HG03442 (cell line): ENCODE measurements at regions not wholly inside any gene's neighbourhood (a gene's known extent, or its start where the extent isn't known, plus 50 kb on each side); places are given as distances from the start of the nearest gene placed in this dataset.
"Not testable (repeated sequence)": the region's sequence is repeated elsewhere in the genome, so short reads cannot be mapped to it uniquely, and the experiment has no call there.

ENCODE experiments used
- ATAC-seq: cut with Tn5 transposase; IDR thresholded peaks from one replicate; pipeline ENCODE4 v1.9.1; 2021; ENCODE audit warnings: mild to moderate bottlenecking, moderate library complexity; ENCODE audit not compliant: unreplicated experiment

DNA sequence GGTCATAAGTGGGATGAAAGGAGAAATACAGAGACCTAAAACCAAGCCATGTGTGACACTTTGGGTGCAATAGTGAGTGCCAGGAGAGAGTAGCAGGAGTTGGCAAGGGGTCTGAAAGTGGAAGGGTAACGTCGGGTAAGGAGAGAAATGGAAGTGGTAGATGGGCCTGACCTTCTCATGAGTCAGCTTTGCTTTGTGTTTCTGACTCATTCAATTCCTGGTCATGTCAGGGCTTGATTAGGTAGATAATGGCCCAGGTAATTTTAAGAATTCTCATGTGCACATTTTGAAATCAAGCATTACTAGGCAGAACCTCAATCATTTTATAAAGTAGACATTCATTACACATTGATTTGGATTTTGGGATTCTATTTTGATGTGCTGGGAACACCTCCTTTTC lies 262.5 kb downstream of the SOX2 start:
- peak; percentile 53 for ATAC-seq

DNA sequence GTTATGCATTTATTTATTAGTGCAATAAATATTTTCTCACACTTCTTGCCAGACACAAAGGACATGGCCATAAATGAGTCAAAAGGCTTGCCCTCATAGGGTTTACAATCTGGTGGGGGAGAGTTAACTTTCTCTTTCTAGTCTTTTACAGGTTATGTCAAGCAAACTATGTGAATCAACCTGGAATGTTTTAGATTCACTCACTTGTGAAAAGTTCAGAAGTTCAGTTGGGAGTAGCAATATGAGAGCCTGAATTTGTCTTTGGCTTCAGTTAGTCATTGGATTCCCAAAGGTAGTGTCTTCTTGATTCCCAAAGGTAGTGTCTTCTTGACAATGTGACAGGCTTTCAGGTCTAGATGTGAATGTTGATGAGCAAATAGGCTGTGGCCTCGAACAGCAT lies 264.8 kb downstream of the SOX2 start:
- ATAC-seq: no peak

DNA sequence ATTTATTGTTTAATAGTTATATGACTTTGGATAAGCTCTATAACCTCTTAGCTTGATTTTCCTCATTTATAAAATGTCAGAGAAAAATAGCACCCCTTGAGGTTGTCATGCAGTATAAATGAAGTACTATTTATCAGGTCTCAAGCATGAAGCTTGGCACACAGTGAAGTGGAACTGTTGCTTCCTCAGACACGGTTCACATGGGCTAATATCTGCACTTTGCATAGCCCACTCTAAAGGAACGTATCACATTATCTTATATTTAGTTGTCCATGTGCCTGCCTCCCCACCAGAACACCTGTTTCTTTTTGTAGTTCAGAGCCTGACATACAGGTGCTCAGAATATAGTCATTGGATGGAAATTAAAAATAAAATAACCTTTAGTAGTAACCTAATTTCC lies 273.7 kb downstream of the SOX2 start:
- no peak for ATAC-seq

DNA sequence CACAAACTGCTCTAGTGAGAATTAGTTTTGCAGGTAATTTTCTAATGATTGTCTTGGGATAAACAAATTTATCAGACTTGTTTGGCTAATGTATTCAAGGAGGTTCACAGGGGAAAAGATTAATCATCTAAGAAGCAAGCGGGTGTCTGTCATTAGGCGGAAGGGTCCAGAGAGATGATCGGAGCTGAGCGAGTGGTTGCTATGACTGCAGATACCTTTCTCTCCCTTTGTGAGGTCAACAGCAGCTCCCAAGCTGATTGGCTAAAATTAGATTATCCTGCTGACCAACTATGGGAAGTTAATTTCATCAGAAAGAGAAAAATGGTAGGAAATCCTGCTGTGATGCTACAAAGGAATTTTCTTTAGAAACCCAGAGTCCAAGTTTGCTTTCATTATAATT lies 276.0 kb downstream of the SOX2 start:
- ATAC-seq: no peak

DNA sequence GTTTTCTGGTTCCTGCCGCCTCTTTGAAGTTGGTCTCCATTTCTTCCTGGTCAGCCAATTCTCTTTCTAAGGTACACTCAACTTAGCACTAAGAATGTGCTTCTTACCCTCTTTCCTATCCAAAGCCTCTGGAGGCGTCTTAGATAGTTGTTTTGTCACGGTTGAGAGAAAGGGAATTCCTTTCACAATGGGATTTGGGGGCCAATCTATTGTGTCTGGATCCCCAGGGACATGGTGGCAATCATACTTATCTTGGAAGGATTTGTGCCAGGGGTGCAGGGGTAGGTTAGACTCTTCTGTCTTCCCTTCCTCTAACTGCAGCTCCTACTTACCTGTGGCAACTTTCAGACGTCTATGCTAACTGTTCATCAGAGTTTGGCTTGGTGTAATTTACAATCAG lies 287.1 kb downstream of the SOX2 start:
- ATAC-seq: no peak

DNA sequence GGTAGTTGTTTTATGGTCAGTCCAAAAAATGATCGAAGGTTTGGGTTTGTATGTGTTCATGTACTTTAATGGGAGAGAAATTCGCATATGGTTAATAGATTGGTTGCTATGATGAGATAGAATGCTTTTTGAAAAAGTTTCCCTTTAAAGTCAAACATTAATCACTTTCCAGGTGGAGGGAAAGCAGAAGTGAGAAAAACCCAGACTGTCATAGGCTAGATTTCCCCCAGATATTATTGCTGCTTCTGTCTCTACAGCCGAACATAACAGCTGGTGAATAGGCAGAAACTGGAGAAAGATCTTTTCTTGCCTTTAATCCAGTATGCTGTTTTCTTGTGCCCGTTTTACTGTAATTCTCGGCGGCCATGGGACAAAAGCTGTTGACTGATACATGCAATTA lies 287.6 kb downstream of the SOX2 start:
- peak; percentile 71 for ATAC-seq

DNA sequence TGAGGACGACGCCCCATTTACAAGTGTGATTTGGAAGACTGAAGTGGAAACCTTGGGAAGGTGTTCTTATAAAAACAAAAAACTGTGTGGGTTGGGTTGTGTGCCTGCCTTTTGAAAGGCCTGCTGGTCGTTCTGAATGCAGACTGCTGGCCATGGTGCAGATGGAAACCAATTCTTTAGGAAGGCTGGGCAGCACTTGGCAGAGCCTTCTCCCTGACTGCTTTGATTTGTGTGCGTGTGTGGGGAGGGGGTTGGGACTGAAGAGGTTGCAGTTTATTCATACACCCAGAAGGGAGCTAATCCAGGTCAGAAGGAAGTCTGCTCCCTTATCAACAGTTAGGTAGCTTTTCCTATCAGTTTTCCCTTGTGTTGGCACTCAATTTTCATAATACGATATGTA lies 288.7 kb downstream of the SOX2 start:
- ATAC-seq: no peak

DNA sequence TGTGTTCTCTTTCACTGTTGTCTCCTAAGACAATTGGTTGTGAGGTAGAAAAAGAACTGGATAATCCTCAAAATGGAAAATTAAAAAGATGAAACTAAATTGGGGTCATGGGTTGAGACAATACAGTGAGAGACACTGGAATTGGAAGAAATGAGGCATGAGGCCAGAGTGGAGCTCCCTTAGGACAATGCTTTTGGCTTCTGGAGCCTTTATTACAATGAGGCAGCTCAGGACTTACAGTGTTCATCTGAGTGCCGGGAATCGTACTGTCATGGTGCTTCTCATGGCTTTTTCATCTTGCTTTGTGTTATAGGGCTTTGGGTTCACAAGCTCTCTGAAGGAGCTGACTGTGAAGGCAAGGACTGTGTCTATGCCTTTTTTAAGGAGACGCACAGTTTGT lies 293.5 kb downstream of the SOX2 start:
- no peak for ATAC-seq

DNA sequence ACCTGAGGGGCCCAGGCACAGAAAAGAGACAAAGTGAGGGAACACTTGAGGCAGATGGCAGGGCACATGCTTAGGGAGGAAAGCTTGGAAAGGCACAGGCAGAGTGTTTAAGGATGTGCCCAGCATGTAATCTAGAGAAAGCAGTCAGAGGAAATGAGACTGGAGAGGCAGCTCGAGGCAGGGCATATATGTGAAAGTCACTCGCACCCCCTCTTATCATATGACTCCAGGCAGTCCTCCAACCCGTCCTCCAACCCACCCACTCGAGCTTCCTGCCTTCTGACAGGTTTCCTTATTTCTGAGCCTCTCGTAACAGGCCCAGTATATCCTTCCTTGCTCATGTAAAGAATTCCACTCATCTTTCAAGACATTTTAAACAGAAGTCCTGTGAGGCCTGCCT lies 294.0 kb downstream of the SOX2 start:
- no peak for ATAC-seq

DNA sequence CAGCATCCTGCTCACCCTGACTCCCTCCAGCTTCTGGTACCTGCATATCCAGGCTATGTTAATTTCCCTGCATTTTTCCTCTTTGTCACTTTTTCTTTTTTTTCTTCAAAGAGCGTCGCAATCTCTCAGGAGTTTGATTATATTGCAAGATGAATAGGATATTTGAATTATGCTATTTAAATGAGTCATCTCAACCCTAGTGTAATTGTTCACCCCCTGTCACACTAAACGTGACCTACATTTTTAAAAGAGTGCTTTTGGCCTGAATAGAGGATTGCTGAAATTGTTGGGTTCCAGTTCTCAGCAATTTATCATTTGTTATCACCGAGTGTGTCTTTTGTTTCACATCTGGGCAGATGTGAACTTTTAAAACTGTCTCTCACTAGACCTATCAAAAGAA lies 294.7 kb downstream of the SOX2 start:
- ATAC-seq: no peak

DNA sequence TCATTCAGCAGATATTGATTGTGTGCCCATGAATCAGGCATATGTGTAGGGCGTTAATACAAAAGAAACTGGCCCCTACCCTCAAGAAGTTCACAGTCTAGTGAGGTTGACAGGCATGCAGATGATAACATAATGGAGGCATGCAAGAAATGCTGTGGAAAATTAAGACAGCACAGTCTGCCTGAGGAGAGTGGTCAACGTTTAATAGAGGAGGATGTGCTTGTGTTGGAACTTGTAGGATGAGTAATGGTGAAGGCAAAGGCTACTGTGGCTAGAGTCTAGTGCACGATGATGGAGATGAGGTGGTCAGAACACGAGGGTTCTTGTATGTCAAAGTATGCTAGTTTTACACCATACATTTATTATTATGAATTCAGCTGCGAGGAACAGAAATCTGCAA lies 295.7 kb downstream of the SOX2 start:
- ATAC-seq: no peak

DNA sequence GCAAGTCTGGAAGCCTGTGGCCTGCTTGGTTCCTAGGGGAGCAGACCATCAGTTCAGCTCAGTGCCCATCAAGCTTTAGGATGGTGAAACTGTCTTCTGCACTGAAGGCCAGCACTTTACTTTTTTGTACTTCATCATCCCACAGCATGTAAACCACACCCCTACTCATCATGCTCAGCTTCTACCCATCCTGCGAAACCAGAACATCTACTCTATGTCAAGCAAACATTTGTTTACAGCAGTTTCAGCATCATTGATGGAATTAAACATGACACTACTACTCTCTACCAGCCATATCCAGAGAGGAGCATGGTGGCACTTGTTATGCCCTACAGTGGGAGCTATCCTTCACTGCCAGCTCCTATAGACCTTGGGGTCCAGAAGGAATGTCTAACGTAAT lies 306.6 kb downstream of the SOX2 start:
- no peak for ATAC-seq

DNA sequence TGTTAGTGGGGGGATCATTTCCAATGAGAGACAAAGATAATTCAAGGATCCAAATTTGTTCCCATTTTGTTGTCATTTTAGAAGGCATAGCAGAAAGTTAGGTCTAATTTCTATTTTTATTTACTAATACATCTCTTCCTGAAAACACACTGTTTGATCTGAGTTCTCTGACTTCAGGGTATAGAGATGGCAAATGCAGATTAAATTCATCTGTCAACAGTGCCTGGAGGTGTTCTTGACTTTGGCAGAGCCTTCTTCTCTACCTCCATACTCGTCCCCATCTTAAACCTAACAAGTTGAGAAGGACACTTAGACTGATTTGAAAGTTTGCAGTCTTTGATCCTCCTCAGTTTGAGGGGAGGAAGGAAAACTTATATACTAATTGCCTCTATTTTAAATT lies 308.2 kb downstream of the SOX2 start:
- no peak for ATAC-seq

DNA sequence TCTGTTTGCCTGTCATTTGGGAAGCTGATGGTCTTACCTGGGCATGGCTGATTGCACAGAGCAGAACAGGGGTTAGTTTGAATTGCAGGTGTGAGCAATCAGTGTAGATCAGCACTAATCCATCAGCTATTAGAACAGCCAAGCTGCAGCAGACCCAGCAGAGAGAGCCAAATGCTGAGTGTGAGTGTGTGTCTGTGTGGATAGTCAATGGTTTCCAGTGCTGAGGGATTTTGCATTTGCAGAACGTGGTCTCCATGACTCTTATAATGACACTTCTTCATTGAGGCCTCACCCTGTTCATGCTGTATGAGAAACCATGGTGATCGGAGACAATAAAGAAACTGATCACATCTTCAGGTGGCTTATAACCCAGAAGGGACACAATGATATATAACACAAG lies 312.1 kb downstream of the SOX2 start:
- ATAC-seq: no peak

DNA sequence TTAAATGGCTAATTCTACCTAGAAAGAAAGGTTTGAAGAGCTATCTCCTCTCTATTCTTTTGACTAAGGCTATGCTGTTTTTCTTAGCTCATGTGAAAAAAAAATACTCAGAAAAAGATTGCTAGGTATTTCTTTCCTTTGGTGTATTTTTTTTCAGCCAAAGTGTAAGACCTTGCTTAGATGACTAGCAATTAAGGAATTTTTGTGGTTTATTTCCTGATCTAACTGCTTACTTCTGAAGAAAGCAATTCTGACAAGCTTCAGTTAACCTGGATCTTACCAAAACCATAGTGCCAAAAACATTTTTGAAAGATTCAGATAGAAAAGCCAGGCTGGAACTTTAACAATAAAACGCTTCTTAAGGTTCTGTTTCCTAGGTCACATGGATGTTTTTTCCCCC lies 315.6 kb downstream of the SOX2 start:
- no peak for ATAC-seq

DNA sequence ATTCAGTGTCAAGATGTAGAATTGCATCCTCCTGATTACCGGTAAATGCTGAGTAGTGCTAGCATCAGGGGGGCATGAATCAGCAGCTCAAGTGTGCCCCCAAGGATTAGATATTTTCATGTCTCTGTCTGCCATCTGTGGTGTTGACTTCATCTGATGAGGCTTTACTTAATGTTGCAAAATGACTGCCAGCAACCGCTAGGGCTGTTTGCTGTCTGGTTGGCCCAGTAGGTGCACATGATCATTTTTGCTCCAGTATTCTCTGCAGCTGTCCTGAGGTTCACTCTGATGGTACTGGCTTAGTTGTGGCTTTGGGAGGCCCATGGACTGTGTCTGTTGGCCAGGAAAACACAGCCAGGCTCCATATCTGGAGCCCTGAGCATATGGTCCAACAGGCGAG lies 316.4 kb downstream of the SOX2 start:
- no peak for ATAC-seq

DNA sequence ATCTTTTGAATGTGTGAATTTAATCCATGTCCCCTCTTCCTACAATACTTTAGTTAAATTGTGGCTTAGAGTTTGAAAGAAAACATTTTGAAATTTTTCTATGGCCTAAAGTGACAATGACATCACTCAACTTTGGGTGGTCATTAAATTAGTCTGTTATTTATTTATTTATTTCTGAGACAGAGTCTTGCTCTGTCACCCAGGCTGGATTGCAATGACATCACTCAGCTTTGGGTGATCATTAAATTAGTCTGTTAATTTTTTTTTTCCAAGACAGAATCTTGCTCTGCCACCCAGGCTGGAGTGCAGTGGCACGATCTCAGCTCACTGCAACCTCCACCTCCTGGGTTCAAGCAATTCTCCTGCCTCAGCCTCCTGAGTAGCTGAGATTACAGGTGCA lies 322.5 kb downstream of the SOX2 start:
- not testable (repeated sequence) for ATAC-seq

DNA sequence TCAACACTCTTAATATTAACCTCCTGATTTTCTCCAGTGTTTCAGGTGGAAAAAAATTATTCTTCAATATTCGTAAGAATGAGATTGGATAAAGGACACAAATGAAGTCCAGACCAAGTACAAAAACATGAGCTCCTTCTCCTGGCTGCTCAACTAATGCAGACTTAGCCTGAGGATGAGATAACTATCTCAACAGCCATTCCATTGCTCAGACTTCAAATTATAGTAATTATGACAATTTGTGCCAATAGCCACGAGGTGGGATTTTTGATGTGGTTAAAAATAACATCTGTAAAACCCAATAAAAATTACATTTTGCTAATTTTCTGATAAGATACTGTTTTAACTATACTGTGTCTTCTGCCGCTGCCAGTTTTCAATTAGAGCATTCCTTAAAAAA lies 323.6 kb downstream of the SOX2 start:
- no peak for ATAC-seq

DNA sequence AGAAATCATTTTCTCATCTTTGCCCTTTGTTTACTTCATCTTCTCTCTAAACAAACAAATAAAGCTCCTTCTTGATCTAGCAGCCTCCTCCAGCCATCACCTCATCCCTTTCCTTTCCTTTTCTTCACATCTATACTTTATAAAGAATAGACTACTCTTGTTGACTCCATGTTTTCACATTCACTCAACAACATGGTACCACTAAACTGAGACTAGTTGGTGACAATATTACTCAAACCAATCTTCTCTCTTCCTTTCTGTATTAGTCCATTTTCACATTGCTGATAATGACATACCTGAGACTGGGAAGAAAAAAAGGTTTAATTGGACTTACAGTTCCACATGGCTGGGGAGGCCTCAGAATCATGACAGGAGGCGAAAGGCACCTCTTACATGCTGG lies 324.7 kb downstream of the SOX2 start:
- ATAC-seq: no peak

DNA sequence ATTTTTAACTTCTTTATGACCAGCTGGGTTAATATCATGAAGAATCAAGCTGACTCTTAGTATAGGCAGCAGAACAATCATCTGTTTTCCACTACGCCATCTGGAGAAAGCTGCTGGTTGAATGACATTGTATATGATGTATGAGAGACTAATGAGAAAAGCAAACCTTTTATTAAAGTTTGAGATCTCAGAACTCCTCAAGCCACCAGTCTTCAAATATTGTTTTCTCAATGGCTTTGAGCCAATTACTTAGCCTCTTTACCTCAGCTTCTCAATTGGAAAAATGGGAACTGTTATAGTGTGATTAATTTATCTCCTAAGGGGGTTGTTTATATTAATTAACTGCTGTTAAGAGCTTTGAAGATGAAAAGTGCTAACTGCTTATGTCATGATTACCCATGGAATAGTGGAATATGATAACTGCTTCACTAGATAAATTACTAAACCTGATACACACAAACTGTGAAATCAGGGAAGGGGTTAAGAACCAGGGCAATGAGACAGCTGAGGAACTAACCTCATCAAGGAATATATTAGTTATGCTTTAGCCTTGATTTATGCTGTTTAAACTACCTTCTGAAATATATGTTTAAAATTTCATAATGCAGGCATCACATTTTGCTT lies 330.1 kb downstream of the SOX2 start:
- ATAC-seq: no peak

DNA sequence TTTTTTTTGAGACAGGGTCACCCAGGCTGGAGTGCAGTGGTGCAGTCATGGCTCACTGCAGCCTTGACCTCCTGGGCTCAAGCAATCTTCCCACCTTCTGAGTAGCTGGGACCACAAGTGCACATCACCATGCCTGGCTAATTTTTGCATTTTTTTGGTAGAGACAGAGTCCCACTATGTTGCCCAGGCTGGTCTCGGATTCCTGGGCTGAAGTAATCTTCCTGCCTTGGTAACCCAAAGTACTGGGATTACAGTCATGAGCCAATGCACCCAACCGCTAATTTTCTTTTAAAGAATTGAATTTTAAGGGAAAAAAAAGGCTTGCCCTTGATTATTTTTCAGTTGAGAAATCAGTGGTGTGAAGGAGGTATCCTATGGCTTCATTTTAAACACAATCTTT lies 334.0 kb downstream of the SOX2 start:
- no peak for ATAC-seq

DNA sequence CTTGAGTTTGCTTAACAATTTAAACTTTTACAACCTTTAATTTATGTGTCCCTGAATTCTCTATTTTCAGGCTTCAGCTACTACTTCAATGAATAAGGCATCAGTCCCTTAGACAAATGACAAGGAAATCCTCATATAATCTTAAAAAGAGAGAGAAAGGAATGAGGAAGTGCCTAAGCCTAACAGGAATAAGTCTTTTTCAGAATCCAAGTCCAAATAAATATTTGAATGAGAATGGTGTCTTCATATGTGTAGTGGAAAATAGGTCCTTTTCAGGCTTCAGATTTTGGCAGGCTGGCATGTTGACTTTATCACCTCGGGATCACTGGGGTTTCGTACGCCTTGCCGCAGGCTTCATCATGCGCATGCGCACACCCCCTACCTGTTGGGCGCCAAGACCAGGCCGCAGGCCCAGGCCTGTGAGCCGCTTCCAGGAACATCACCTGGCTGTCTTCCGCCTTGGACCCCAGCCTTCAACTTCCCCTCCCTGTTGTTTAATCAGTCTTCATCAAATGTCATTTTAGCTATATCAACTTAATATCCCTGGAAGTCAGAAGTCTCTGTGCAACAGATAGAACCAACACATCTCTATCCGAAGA lies 334.5 kb downstream of the SOX2 start:
- no peak for ATAC-seq

DNA sequence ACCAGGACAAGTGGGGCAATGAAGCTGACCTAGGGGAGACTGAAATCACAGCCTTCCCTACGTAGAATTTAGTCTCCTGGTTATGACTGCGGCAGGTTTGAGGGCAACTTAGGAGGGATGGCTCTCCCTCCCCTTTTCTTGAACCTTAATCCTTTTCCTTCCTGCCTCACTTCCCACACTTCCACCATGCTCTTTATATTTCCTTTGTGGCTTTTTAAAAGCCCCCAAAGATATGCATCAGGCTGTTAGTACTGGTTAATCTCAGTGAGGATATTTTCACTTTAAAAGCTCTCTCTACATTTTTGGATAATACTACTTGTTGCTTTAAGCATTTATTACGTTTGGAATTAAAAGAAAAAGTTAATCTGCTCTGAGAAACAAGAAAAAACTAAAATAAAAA lies 339.2 kb downstream of the SOX2 start:
- ATAC-seq: no peak
